IMR-90 (cell line): ENCODE measurements at regions not wholly inside any gene's neighbourhood (a gene's known extent, or its start where the extent isn't known, plus 50 kb on each side); places are given as distances from the start of the nearest gene placed in this dataset.

Source experiments
- ATAC-seq: fragments of 200-7000 bp; cut with Tn5 transposase; 2 replicates; pipeline ENCODE4 v1.9.1; 2020; ENCODE audit warnings: low read depth, mild to moderate bottlenecking, moderate library complexity
- BruUV-seq: library from RNA; stranded (reverse); fragments of 400-500 nt; replicated peaks from 2 replicates; lab custom pipeline; 2021; lab: Mats Ljungman, UMichigan
- CTCF ChIA-PET: fragments of 300-600 bp; formaldehyde crosslinking; extraction: SDS; loops from one replicate; lab custom pipeline; 2021; ENCODE audit warnings: antibody characterized with exemption; lab: Yijun Ruan, JAX
- POLR2A ChIA-PET: fragments of 300-600 bp; sonication (Branson Sonifier 250); formaldehyde crosslinking; loops from one replicate; lab custom pipeline; 2022; ENCODE audit warnings: antibody characterized with exemption; ENCODE audit not compliant: unreplicated experiment; lab: Charles Lee
- DNase-seq: peaks from one replicate; pipeline ENCODE4 v3.0.0; 2013
- H2AFZ ChIP-seq: replicated peaks from 2 replicates; pipeline ENCODE3; 2013; ENCODE audit warnings: low read length, mild to moderate bottlenecking; ENCODE audit not compliant: poor library complexity
- H2AK5ac ChIP-seq: 2 replicates; pipeline ENCODE4 v1.6.1; 2013; ENCODE audit warnings: low read depth, low read length, inconsistent platforms
- H2AK9ac ChIP-seq: replicated peaks from 2 replicates; pipeline ENCODE3; 2013; ENCODE audit warnings: mild to moderate bottlenecking, low read depth, low read length, moderate library complexity; ENCODE audit not compliant: poor library complexity
- H2BK120ac ChIP-seq: 2 replicates; pipeline ENCODE4 v1.6.1; 2013; ENCODE audit warnings: low read depth, low read length, inconsistent platforms
- H2BK15ac ChIP-seq: 3 replicates; pipeline ENCODE4 v1.6.1; 2013; ENCODE audit warnings: low read depth, low read length, inconsistent platforms
- H2BK20ac ChIP-seq: 2 replicates; pipeline ENCODE4 v1.6.1; 2013; ENCODE audit warnings: low read depth, mild to moderate bottlenecking, inconsistent platforms, low read length, moderate library complexity
- H2BK5ac ChIP-seq: 2 replicates; pipeline ENCODE4 v1.6.1; 2013; ENCODE audit warnings: mild to moderate bottlenecking, low read depth, low read length, inconsistent platforms; ENCODE audit not compliant: poor library complexity, severe bottlenecking
- H3K14ac ChIP-seq: replicated peaks from 2 replicates; pipeline ENCODE4 v1.6.1; 2013; ENCODE audit warnings: low read depth, low read length, inconsistent platforms
- H3K18ac ChIP-seq: 2 replicates; pipeline ENCODE4 v1.6.1; 2013; ENCODE audit warnings: low read depth, low read length, control low read depth
- H3K23ac ChIP-seq: 2 replicates; pipeline ENCODE4 v1.6.1; 2013; ENCODE audit warnings: low read depth, low read length, inconsistent platforms
- H3K27ac ChIP-seq: 2 replicates; pipeline ENCODE4 v1.5.1; 2013; ENCODE audit warnings: mild to moderate bottlenecking, control low read depth, low read length; ENCODE audit not compliant: insufficient read depth
- H3K27me3 ChIP-seq: 2 replicates; pipeline ENCODE4 v1.6.1; 2013; ENCODE audit warnings: low read length; ENCODE audit not compliant: control insufficient read depth, insufficient read depth
- H3K36me3 ChIP-seq: 2 replicates; pipeline ENCODE4 v1.6.1; 2013; ENCODE audit warnings: low read length, mixed read lengths; ENCODE audit not compliant: control insufficient read depth, insufficient read depth
- H3K4ac ChIP-seq: 2 replicates; pipeline ENCODE4 v1.6.1; 2013; ENCODE audit warnings: low read depth, low read length, inconsistent platforms
- H3K4me1 ChIP-seq: 2 replicates; pipeline ENCODE4 v1.6.1; 2013; ENCODE audit warnings: low read length, mixed read lengths; ENCODE audit not compliant: control insufficient read depth, insufficient read depth
- H3K4me2 ChIP-seq: 2 replicates; pipeline ENCODE4 v1.6.1; 2013; ENCODE audit warnings: low read depth, mild to moderate bottlenecking, control low read depth, low read length, moderate library complexity
- H3K4me3 ChIP-seq: 2 replicates; pipeline ENCODE4 v1.5.1; 2013; ENCODE audit warnings: low read depth, mild to moderate bottlenecking, control low read depth, low read length, moderate library complexity; ENCODE audit not compliant: insufficient read depth
- H3K56ac ChIP-seq: 2 replicates; pipeline ENCODE4 v1.6.1; 2013; ENCODE audit warnings: low read length, inconsistent platforms; ENCODE audit not compliant: insufficient read depth; ENCODE audit errors: extremely low read depth
- H3K79me1 ChIP-seq, 2 experiments: 2 replicates each; pipeline ENCODE4 v1.6.1; 2013; ENCODE audit warnings: low read length in 2 of 2, inconsistent platforms in 1 of 2, low read depth in 1 of 2
- H3K9ac ChIP-seq: 2 replicates; pipeline ENCODE4 v1.6.1; 2013; ENCODE audit warnings: low read depth, low read length, control low read depth
- H3K9me1 ChIP-seq: 2 replicates; pipeline ENCODE4 v1.6.1; 2013; ENCODE audit warnings: low read length, inconsistent platforms; ENCODE audit not compliant: insufficient read depth
- H3K9me3 ChIP-seq: 2 replicates; pipeline ENCODE4 v1.6.1; 2013; ENCODE audit warnings: low read length; ENCODE audit not compliant: control insufficient read depth, insufficient read depth
- H4K20me1 ChIP-seq: 2 replicates; pipeline ENCODE4 v1.6.1; 2013; ENCODE audit warnings: low read length, inconsistent platforms; ENCODE audit not compliant: insufficient read depth
- H4K5ac ChIP-seq: 2 replicates; pipeline ENCODE4 v1.6.1; 2013; ENCODE audit warnings: mild to moderate bottlenecking, low read depth, low read length, control low read depth
- H4K8ac ChIP-seq, 2 experiments: 2 replicates each; pipeline ENCODE4 v1.6.1; 2013; ENCODE audit warnings: low read depth in 2 of 2, low read length in 2 of 2, control low read depth in 1 of 2, inconsistent platforms in 1 of 2
- H4K91ac ChIP-seq: 2 replicates; pipeline ENCODE4 v1.6.1; 2013; ENCODE audit warnings: low read depth, low read length, inconsistent platforms; ENCODE audit not compliant: insufficient read depth
- RCOR1 ChIP-seq: IDR thresholded peaks from 2 replicates; pipeline ENCODE4 v1.6.1; 2012; ENCODE audit warnings: mild to moderate bottlenecking, low read length, improper control_type of control experiment; ENCODE audit not compliant: insufficient replicate concordance
- WGBS, 2 experiments: methylation state at CpG; one replicate each; pipeline versions ENCODE4 v1.1.5 to v1.1.7; 2013; ENCODE audit warnings: missing lambda C conversion rate in 2 of 2; ENCODE audit not compliant: insufficient read length in 1 of 2; ENCODE audit errors: extremely low coverage in 2 of 2; 5-methylcytosine and 5-hydroxymethylcytosine counted together
- dilution Hi-C: fragments of 300-500 bp; cut with HindIII; formaldehyde crosslinking; loops from one replicate; pipeline ENCODE4 v1.14.3; 2018; ENCODE audit warnings: low sequenced_read_pairs; ENCODE audit not compliant: unreplicated experiment
- in situ Hi-C: fragments of 300-500 bp; cut with MboI; formaldehyde crosslinking; loops from 3 replicates; pipeline ENCODE4 v1.14.3; 2019; ENCODE audit warnings: low sequenced_read_pairs, inconsistent platforms, mixed read lengths
- intact Hi-C: fragments of 100-400 bp; cut with micrococcal nuclease; formaldehyde crosslinking; loops from 2 replicates; pipeline ENCODE4 v1.10.0; 2022
- TF ChIP-seq, protein P1 (sequence below): fragments of 150-350 bp; IDR thresholded peaks from 2 replicates; pipeline ENCODE4 v1.6.1; 2016; ENCODE audit warnings: low read depth, mild to moderate bottlenecking, low read length, moderate library complexity, borderline replicate concordance

DNA sequence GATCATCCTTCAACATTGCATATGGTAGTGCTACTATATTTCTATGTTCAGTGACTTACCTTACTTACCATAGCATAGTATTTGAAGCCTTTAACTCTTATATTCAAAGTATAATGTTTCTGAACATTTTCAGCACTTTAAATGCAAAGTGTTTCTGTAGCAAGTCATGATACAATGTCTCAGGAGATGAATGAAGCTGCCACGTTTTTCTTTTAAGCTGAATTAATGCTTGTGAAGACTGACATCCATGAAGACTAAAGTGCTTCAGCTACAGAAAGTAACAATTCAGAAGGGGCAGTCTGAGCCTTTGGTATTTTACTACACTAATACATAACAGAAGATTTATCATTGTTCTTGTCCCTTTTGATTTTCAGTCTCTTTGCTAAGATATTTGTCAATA lies 709.1 kb upstream of the ARRDC3 start:
- Histone ChIP-seq H3K4me1 (no peaks in the 10 kb centered on the region), H4K91ac (no peak overlapping the region), H3K4me2 (no peak overlapping the region), H2BK15ac (no peak overlapping the region), H3K9me1 (0 out of 2 replicates have a peak, but pooled peaks cover under 1% of the 10 kb centered on the region), H2BK120ac (no peak overlapping the region), H3K23ac (no peak overlapping the region), H2BK20ac (no peak overlapping the region), H4K20me1 (no peaks in the 10 kb centered on the region), H3K36me3 (no peaks in the 10 kb centered on the region), H2AFZ (no peak overlapping the region), H3K9ac (no peak overlapping the region), H2AK9ac (no peak overlapping the region), H3K27me3 (no peaks in the 10 kb centered on the region), H3K56ac (no peak overlapping the region), H3K18ac (no peak overlapping the region), H3K14ac (no peak overlapping the region), H3K27ac (no peak overlapping the region), H2AK5ac (no peak overlapping the region), H4K5ac (no peak overlapping the region), H3K4me3 (no peak overlapping the region), H2BK5ac (no peak overlapping the region), H4K8ac (no peak overlapping the region), H3K4ac (no peak overlapping the region), H3K79me1 (no peaks in the 10 kb centered on the region), H3K9me3 (no peaks in the 10 kb centered on the region)
- in situ Hi-C loops, result no loop called here
- DNase-seq, result no peak
- WGBS, 2 experiments, result no CpG with 5 or more reads among the region's 1 CpG
- TF ChIP-seq, protein P1, sequence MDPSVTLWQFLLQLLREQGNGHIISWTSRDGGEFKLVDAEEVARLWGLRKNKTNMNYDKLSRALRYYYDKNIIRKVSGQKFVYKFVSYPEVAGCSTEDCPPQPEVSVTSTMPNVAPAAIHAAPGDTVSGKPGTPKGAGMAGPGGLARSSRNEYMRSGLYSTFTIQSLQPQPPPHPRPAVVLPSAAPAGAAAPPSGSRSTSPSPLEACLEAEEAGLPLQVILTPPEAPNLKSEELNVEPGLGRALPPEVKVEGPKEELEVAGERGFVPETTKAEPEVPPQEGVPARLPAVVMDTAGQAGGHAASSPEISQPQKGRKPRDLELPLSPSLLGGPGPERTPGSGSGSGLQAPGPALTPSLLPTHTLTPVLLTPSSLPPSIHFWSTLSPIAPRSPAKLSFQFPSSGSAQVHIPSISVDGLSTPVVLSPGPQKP, result no peak
- TF ChIP-seq RCOR1, result no peak
- ChIA-PET POLR2A (no interaction called here), CTCF (no interaction called here)
- dilution Hi-C loops, result no loop called here
- no peak for ATAC-seq
- intact Hi-C loops, result no loop called here
- no TSS peak for BruUV-seq
